ENCODE measurements at regions not wholly inside any gene's neighbourhood (a gene's known extent, or its start where the extent isn't known, plus 50 kb on each side); places are given as distances from the start of the nearest gene placed in this dataset.

- no peak for DNase-seq (ENCODE audit: extremely low read depth, low read depth)
- H3K4me3 ChIP-seq (replicated peaks; ENCODE audit: low read depth, low read length): no peak overlapping the region
- no peak for TF ChIP-seq CTCF (IDR thresholded peaks at IDR 0.05; ENCODE audit: low read depth, low read length, missing control alignments)
Measured at GRCh38 chr2:120677221-120677620, 58.4 kb upstream of the GLI2 start.

DNA sequence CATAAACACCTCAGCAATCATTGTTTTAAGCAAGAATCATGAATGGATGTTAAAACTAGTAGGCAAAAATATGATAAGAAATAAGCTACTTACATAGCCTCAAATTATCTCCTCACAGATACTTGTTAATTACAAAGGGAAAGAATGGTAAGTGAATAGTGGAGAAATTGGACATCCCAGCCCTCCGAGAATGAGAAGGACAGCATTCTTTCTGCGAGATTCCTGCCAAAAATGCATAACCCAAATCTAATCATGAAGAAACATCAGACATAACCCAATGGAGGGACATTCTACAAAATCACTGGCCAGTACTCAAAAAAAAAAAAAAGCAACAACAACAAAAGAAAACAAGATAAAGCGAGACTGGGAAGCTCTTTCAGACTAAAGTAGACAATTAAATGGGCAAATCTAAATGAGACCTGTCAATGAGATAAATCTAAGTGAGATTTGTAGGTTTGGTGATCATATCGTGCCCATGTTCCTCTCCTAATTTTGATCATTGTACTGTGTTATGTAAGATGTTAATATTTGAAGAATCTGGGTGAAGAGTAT lies 57.9 kb upstream of the GLI2 start:
- H3K4me3 ChIP-seq (replicated peaks; ENCODE audit: low read depth, low read length): no peak overlapping the region
- TF ChIP-seq CTCF (IDR thresholded peaks at IDR 0.05; ENCODE audit: low read depth, low read length, missing control alignments): no peak
- no peak for DNase-seq (ENCODE audit: extremely low read depth, low read depth)

GRCh38 chr2:120678251-120678650 lies 57.4 kb upstream of the GLI2 start:
- peak; percentile 25 for DNase-seq (ENCODE audit: extremely low read depth, low read depth)
- TF ChIP-seq CTCF (IDR thresholded peaks at IDR 0.05; ENCODE audit: low read depth, low read length, missing control alignments): no peak
- no peak overlapping the region for H3K4me3 ChIP-seq (replicated peaks; ENCODE audit: low read depth, low read length)

DNA sequence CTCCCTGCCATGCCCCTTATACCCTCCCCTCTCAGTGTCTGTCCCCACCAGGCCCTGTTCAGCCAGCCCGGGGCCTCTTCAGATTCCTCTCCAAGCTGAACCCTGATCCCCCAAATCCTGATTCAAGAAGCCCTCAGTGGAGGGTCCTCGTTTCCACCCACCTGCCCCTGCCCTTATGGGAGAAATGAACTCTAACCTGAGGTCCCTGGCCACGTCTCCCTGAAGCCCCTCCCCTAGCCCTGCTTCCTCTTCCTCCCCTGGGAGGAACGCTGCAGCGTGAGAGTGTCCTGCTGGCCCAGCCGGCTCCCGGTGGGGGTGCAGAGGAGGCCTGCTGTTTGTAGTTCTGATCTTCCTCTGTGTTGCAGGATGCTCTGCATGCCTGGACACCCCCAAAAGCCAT lies 56.7 kb upstream of the GLI2 start:
- no peak overlapping the region for H3K4me3 ChIP-seq (replicated peaks; ENCODE audit: low read depth, low read length)
- no peak for TF ChIP-seq CTCF (IDR thresholded peaks at IDR 0.05; ENCODE audit: low read depth, low read length, missing control alignments)
- DNase-seq (ENCODE audit: extremely low read depth, low read depth): no peak

DNA sequence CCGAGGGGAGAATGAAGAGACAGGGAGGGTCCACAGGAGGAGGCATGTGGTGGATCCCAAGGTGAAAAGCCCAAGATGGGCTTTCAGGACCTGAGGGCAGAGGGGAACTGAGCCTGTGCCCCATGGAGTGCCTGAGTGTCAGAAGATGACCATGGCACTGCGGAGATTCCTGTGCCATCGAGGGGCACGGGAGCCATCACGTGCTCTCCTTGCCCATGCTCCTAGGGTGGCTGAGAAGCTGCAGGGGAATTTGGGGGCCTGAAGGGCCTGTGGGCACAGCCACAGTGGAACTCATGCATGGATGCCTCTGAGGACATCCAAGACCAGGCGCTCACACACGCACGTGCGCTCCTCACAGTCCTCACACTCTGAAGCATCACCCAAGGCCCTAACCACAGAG lies 56.1 kb upstream of the GLI2 start:
- no peak overlapping the region for H3K4me3 ChIP-seq (replicated peaks; ENCODE audit: low read depth, low read length)
- no peak for TF ChIP-seq CTCF (IDR thresholded peaks at IDR 0.05; ENCODE audit: low read depth, low read length, missing control alignments)
- no peak for DNase-seq (ENCODE audit: extremely low read depth, low read depth)

- peak; percentile 59 for DNase-seq (ENCODE audit: extremely low read depth, low read depth)
- no peak overlapping the region for H3K4me3 ChIP-seq (replicated peaks; ENCODE audit: low read depth, low read length)
- TF ChIP-seq CTCF (IDR thresholded peaks at IDR 0.05; ENCODE audit: low read depth, low read length, missing control alignments): peak; percentile 63
Measured at GRCh38 chr2:120680136-120680761, 55.4 kb upstream of the GLI2 start.

DNA sequence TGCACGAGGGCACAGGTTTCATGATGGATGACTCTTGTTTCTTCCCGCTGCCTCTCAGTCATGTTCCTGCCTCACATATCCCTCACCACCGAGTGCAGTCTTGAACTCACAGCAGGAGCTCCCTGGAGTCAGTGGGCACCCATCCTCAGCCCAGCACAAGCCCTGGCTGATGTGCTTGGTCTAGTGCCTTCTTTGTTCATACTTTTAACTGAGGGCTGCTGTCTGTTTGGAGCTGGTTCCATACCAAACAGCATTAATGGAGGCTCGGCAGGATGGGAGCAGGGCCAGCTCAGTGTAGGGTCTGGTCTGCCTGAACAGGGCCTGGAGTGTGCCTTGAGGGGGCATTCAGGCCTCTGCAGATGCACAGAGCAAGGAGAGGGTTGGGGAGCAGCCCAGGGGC lies 54.5 kb upstream of the GLI2 start:
- H3K4me3 ChIP-seq (replicated peaks; ENCODE audit: low read depth, low read length): no peak overlapping the region
- TF ChIP-seq CTCF (IDR thresholded peaks at IDR 0.05; ENCODE audit: low read depth, low read length, missing control alignments): no peak
- DNase-seq (ENCODE audit: extremely low read depth, low read depth): no peak

Measured in HFF-Myc (cell line).